ENCODE measurements at regions not wholly inside any gene's neighbourhood (a gene's known extent, or its start where the extent isn't known, plus 50 kb on each side); places are given as distances from the start of the nearest gene placed in this dataset.

GRCh38 chr6:25042984-25043725 lies 107.4 kb upstream of the RIPOR2 start:
- peaks cover 0 to 12% (median 2%) of the 10 kb centered on the region in 5 donors for H3K4me1 ChIP-seq (ENCODE audit: control insufficient read depth in 5 of 5, insufficient read depth in 5 of 5, low read length in 5 of 5)
- no peak overlapping the region for H3K4me3 ChIP-seq
- H3K9me3 ChIP-seq (ENCODE audit: control insufficient read depth in 4 of 4, insufficient read depth in 3 of 4, low read length in 3 of 4): peaks cover 0 to 2% (median 0%) of the 10 kb centered on the region in 4 donors
- TF ChIP-seq CTCF (IDR thresholded peaks at IDR 0.05; ENCODE audit: control extremely low read depth, extremely low read depth): no peak
- no peak overlapping the region for H3K9ac ChIP-seq (ENCODE audit: insufficient read depth in 1 of 2, low read length in 2 of 2)
- DNase-seq: no peak
- WGBS, 2 donors: 65 to 86% methylated on average over 1 of the region's 1 CpG
- H3K27me3 ChIP-seq (ENCODE audit: control insufficient read depth in 3 of 3, insufficient read depth in 3 of 3, low read length in 2 of 3): no peaks in the 10 kb centered on the region
- no peak overlapping the region for H3K27ac ChIP-seq (ENCODE audit: low read depth in 1 of 2, low read length in 1 of 2)
- no peaks in the 10 kb centered on the region for H3K36me3 ChIP-seq (ENCODE audit: control insufficient read depth in 4 of 4, insufficient read depth in 4 of 4, low read length in 4 of 4)
- ATAC-seq (ENCODE audit: insufficient read depth, low FRiP score): no peak

GRCh38 chr6:25043892-25044291 lies 108.1 kb upstream of the RIPOR2 start:
- no peak for DNase-seq
- TF ChIP-seq CTCF (IDR thresholded peaks at IDR 0.05; ENCODE audit: control extremely low read depth, extremely low read depth): no peak
- Histone ChIP-seq H3K4me3 (no peak overlapping the region), H3K4me1 (ENCODE audit: control insufficient read depth in 5 of 5, insufficient read depth in 5 of 5, low read length in 5 of 5) (peaks cover 0 to 12% (median 2%) of the 10 kb centered on the region in 5 donors), H3K27me3 (ENCODE audit: control insufficient read depth in 3 of 3, insufficient read depth in 3 of 3, low read length in 2 of 3) (no peaks in the 10 kb centered on the region), H3K9me3 (ENCODE audit: control insufficient read depth in 4 of 4, insufficient read depth in 3 of 4, low read length in 3 of 4) (no peaks in the 10 kb centered on the region), H3K9ac (ENCODE audit: insufficient read depth in 1 of 2, low read length in 2 of 2) (no peak overlapping the region), H3K27ac (ENCODE audit: low read depth in 1 of 2, low read length in 1 of 2) (no peak overlapping the region), H3K36me3 (ENCODE audit: control insufficient read depth in 4 of 4, insufficient read depth in 4 of 4, low read length in 4 of 4) (no peaks in the 10 kb centered on the region)
- no peak for ATAC-seq (ENCODE audit: insufficient read depth, low FRiP score)
- WGBS, 2 donors: 91 to 93% methylated on average over 2 of the region's 2 CpGs

GRCh38 chr6:25046942-25047341 lies 111.2 kb upstream of the RIPOR2 start:
- no peaks in the 10 kb centered on the region for H3K27me3 ChIP-seq (ENCODE audit: control insufficient read depth in 3 of 3, insufficient read depth in 3 of 3, low read length in 2 of 3)
- H3K9me3 ChIP-seq (ENCODE audit: control insufficient read depth in 4 of 4, insufficient read depth in 3 of 4, low read length in 3 of 4): no peaks in the 10 kb centered on the region
- H3K4me1 ChIP-seq (ENCODE audit: control insufficient read depth in 5 of 5, insufficient read depth in 5 of 5, low read length in 5 of 5): no peaks in the 10 kb centered on the region
- DNase-seq: no peak
- ATAC-seq (ENCODE audit: insufficient read depth, low FRiP score): no peak
- WGBS, 2 donors: 91 to 96% methylated on average over 2 of the region's 2 CpGs
- no peak overlapping the region for H3K4me3 ChIP-seq
- no peak for TF ChIP-seq CTCF (IDR thresholded peaks at IDR 0.05; ENCODE audit: control extremely low read depth, extremely low read depth)
- no peak overlapping the region for H3K9ac ChIP-seq (ENCODE audit: insufficient read depth in 1 of 2, low read length in 2 of 2)
- H3K27ac ChIP-seq (ENCODE audit: low read depth in 1 of 2, low read length in 1 of 2): no peak overlapping the region
- no peaks in the 10 kb centered on the region for H3K36me3 ChIP-seq (ENCODE audit: control insufficient read depth in 4 of 4, insufficient read depth in 4 of 4, low read length in 4 of 4)

- no peaks in the 10 kb centered on the region for H3K27me3 ChIP-seq (ENCODE audit: control insufficient read depth in 3 of 3, insufficient read depth in 3 of 3, low read length in 2 of 3)
- TF ChIP-seq CTCF (IDR thresholded peaks at IDR 0.05; ENCODE audit: control extremely low read depth, extremely low read depth): no peak
- 24 to 25% methylated on average over 6 of the region's 6 CpGs for WGBS, 2 donors
- DNase-seq: no peak
- H3K9me3 ChIP-seq (ENCODE audit: control insufficient read depth in 4 of 4, insufficient read depth in 3 of 4, low read length in 3 of 4): no peaks in the 10 kb centered on the region
- no peak overlapping the region for H3K27ac ChIP-seq (ENCODE audit: low read depth in 1 of 2, low read length in 1 of 2)
- H3K36me3 ChIP-seq (ENCODE audit: control insufficient read depth in 4 of 4, insufficient read depth in 4 of 4, low read length in 4 of 4): no peaks in the 10 kb centered on the region
- ATAC-seq (ENCODE audit: insufficient read depth, low FRiP score): no peak
- no peak overlapping the region for H3K9ac ChIP-seq (ENCODE audit: insufficient read depth in 1 of 2, low read length in 2 of 2)
- H3K4me1 ChIP-seq (ENCODE audit: control insufficient read depth in 5 of 5, insufficient read depth in 5 of 5, low read length in 5 of 5): no peaks in the 10 kb centered on the region
- H3K4me3 ChIP-seq: no peak overlapping the region
Observed at GRCh38 chr6:25050356-25050755, 114.6 kb upstream of the RIPOR2 start.

Data from lung (tissue), 11 donors.